ENCODE measurements at regions not wholly inside any gene's neighbourhood (a gene's known extent, or its start where the extent isn't known, plus 50 kb on each side); places are given as distances from the start of the nearest gene placed in this dataset.

DNA sequence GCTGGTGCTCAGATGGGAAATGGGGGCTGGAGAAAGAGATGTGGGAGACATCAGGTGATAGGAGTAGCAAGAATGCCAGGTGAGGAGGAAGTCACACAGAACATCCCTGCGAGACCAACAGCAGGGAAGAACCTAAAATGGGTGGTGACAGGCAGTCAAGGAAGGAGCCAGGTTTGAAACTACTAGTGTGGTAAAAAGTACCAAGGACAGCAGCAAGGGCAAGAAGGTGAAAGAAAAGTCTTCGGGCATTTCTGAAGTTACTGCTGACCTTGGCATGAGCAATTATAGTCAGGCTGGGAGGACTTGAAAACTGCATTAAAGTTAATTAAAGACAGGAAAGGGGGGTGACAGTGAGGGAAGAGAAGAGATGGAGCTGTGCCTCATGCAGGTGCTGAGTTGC is 410.4 kb downstream of the RAD51AP2 start:
- TF ChIP-seq CTCF (IDR thresholded peaks at IDR 0.05), result no peak
- TF ChIP-seq POLR2A (IDR thresholded peaks at IDR 0.05), result no peak
- no peak for TF ChIP-seq POLR2AphosphoS5 (IDR thresholded peaks at IDR 0.05)
